OCI-LY1 (cell line): ENCODE measurements at regions not wholly inside any gene's neighbourhood (a gene's known extent, or its start where the extent isn't known, plus 50 kb on each side); places are given as distances from the start of the nearest gene placed in this dataset.

ENCODE experiments used
- H2AFZ ChIP-seq: fragments of 200-600 bp; sonication (generic), shearing (Covaris generic); 2 replicates; pipeline ENCODE4 v1.6.0; 2014; ENCODE audit warnings: antibody characterized with exemption, mild to moderate bottlenecking, low read length
- H3F3A ChIP-seq: fragments of 200-600 bp; sonication (generic), shearing (Covaris generic); 2 replicates; pipeline ENCODE4 v1.6.0; 2014; ENCODE audit warnings: mild to moderate bottlenecking, antibody characterized with exemption, low read length, moderate library complexity; ENCODE audit not compliant: insufficient read depth
- H3K27ac ChIP-seq: fragments of 200-600 bp; sonication (generic); 2 replicates; pipeline ENCODE4 v1.5.1; 2014; ENCODE audit warnings: low read length, mixed run types, mild to moderate bottlenecking, low read depth; ENCODE audit not compliant: poor library complexity, severe bottlenecking
- H3K27me3 ChIP-seq: fragments of 200-600 bp; sonication (generic); 2 replicates; pipeline ENCODE4 v1.6.0; 2014; ENCODE audit warnings: antibody characterized with exemption, mild to moderate bottlenecking, low read length, moderate library complexity; ENCODE audit not compliant: insufficient read depth
- H3K36me3 ChIP-seq: fragments of 200-600 bp; sonication (generic); 2 replicates; pipeline ENCODE4 v1.6.1; 2014; ENCODE audit warnings: mild to moderate bottlenecking, antibody characterized with exemption, low read length, moderate library complexity, mixed read lengths; ENCODE audit not compliant: insufficient read depth
- H3K4me1 ChIP-seq: fragments of 200-600 bp; sonication (generic); 2 replicates; pipeline ENCODE4 v1.5.1; 2014; ENCODE audit warnings: mild to moderate bottlenecking, low read length, moderate library complexity; ENCODE audit not compliant: insufficient read depth, severe bottlenecking
- H3K4me2 ChIP-seq: fragments of 200-600 bp; sonication (generic), shearing (Covaris generic); 2 replicates; pipeline ENCODE4 v1.6.1; 2014; ENCODE audit warnings: low read length
- H3K4me3 ChIP-seq: fragments of 200-600 bp; sonication (generic); 2 replicates; pipeline ENCODE4 v1.5.1; 2014; ENCODE audit warnings: low read length, low read depth, mild to moderate bottlenecking, mixed read lengths; ENCODE audit not compliant: poor library complexity, severe bottlenecking
- H3K79me2 ChIP-seq: fragments of 200-600 bp; shearing (Covaris generic); 2 replicates; pipeline ENCODE4 v1.6.1; 2016; ENCODE audit warnings: mixed run types, low read length, mixed read lengths; ENCODE audit not compliant: insufficient read depth
- H3K9ac ChIP-seq: fragments of 200-600 bp; sonication (generic), shearing (Covaris generic); 2 replicates; pipeline ENCODE4 v1.6.1; 2014; ENCODE audit warnings: mild to moderate bottlenecking, low read length, mixed read lengths
- H3K9me2 ChIP-seq: fragments of 200-600 bp; sonication (generic), shearing (Covaris generic); 2 replicates; pipeline ENCODE4 v1.6.1; 2014; ENCODE audit warnings: low read depth, mild to moderate bottlenecking, low read length, mixed read lengths
- H3K9me3 ChIP-seq: fragments of 200-600 bp; shearing (Covaris generic); 2 replicates; pipeline ENCODE4 v1.6.1; 2014; ENCODE audit warnings: low read length, mixed read lengths
- H4K20me1 ChIP-seq: fragments of 200-600 bp; sonication (generic), shearing (Covaris generic); 2 replicates; pipeline ENCODE4 v1.6.0; 2016; ENCODE audit warnings: mild to moderate bottlenecking, low read length; ENCODE audit not compliant: insufficient read depth
- EZH2 ChIP-seq: fragments of 200-600 bp; sonication (generic), shearing (Covaris generic); IDR thresholded peaks from 2 replicates; pipeline ENCODE4 v1.8.0; 2017; ENCODE audit warnings: borderline replicate concordance, mixed run types, mild to moderate bottlenecking, antibody characterized with exemption, low read length, moderate library complexity, mixed read lengths
- TF ChIP-seq, protein P1 (sequence below): fragments of 200-600 bp; sonication (generic), shearing (Covaris generic); IDR thresholded peaks from 2 replicates; pipeline ENCODE4 v1.5.1; 2017; ENCODE audit warnings: mild to moderate bottlenecking, antibody characterized with exemption, low read length, moderate library complexity, mixed read lengths

DNA sequence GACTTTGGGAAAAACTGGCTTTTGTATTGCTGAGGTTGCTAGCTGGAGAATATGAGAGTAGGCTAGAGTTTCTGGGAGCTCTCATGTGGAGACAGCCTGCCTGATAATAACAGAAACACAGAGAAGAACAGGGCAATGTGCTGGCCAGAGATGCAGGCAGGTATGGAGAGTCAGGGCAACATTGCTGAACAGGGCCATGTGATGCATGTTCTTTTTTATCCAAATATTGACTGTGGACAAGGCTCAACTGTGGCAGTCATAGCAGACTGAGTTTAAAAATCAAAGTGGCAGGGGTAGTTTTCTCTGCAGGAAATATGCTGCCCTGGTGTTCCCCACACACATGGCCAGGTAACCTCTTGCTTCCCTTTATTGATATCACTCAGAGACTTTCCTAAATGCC is 381.1 kb downstream of the RASEF start:
- H2AFZ ChIP-seq: no peak overlapping the region
- no peaks in the 10 kb centered on the region for H3F3A ChIP-seq
- no peak overlapping the region for H3K9ac ChIP-seq
- no peak overlapping the region for H3K4me2 ChIP-seq
- H4K20me1 ChIP-seq: no peaks in the 10 kb centered on the region
- no peaks in the 10 kb centered on the region for H3K36me3 ChIP-seq
- H3K4me3 ChIP-seq: no peak overlapping the region
- no peaks in the 10 kb centered on the region for H3K27me3 ChIP-seq
- H3K79me2 ChIP-seq: no peaks in the 10 kb centered on the region
- H3K9me2 ChIP-seq: no peaks in the 10 kb centered on the region
- H3K4me1 ChIP-seq: no peaks in the 10 kb centered on the region
- TF ChIP-seq, protein P1, sequence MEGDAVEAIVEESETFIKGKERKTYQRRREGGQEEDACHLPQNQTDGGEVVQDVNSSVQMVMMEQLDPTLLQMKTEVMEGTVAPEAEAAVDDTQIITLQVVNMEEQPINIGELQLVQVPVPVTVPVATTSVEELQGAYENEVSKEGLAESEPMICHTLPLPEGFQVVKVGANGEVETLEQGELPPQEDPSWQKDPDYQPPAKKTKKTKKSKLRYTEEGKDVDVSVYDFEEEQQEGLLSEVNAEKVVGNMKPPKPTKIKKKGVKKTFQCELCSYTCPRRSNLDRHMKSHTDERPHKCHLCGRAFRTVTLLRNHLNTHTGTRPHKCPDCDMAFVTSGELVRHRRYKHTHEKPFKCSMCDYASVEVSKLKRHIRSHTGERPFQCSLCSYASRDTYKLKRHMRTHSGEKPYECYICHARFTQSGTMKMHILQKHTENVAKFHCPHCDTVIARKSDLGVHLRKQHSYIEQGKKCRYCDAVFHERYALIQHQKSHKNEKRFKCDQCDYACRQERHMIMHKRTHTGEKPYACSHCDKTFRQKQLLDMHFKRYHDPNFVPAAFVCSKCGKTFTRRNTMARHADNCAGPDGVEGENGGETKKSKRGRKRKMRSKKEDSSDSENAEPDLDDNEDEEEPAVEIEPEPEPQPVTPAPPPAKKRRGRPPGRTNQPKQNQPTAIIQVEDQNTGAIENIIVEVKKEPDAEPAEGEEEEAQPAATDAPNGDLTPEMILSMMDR: no peak
- no peak for TF ChIP-seq EZH2
- H3K9me3 ChIP-seq: no peaks in the 10 kb centered on the region
- H3K27ac ChIP-seq: no peak overlapping the region

DNA sequence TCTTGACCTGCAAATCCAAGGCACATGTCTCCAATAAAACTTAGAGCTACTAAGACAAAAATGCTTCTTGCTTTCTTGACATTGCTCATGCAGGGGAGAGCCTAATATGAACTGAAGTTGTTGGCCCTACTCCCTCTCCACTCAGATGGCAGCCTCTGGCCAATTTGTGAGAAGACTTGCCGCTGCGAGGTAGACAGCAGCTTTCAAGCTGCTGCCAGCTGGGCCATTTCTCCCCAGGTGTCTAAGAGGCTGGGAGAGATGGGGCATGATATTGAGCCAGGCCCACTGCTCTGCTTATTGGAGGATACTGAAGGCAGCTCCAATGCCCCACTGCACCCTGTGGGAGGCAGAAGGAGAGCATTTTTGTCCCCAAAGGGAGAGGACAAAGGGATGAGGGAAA is 380.5 kb downstream of the RASEF start:
- no peak overlapping the region for H3K4me3 ChIP-seq
- H3K4me1 ChIP-seq: no peaks in the 10 kb centered on the region
- TF ChIP-seq EZH2: no peak
- TF ChIP-seq, protein P1: no peak
- no peak overlapping the region for H3K4me2 ChIP-seq
- H3K9me2 ChIP-seq: no peaks in the 10 kb centered on the region
- no peaks in the 10 kb centered on the region for H4K20me1 ChIP-seq
- H3K27me3 ChIP-seq: no peaks in the 10 kb centered on the region
- H3K9ac ChIP-seq: no peak overlapping the region
- no peak overlapping the region for H3K27ac ChIP-seq
- H3K79me2 ChIP-seq: no peaks in the 10 kb centered on the region
- no peak overlapping the region for H2AFZ ChIP-seq
- no peaks in the 10 kb centered on the region for H3F3A ChIP-seq
- H3K36me3 ChIP-seq: no peaks in the 10 kb centered on the region
- no peaks in the 10 kb centered on the region for H3K9me3 ChIP-seq

DNA sequence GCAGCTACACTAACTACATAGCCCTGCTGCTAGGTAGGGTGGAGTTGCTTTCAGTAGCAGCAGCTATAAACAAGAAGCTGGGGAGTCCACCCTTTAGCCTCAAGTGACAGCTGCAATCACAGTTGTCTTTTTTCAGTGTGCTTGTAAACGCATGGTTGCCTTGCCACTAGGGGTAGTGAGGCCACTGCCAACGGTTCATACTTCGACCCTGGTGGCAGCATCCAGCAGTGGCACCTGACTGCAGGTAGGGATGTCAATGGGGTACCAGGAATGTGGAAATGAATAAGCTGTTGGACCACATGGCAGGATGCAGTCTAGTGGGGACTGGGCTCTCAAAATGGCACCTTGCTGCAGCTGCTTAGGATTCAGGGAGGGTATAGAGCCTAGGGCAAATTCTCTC is 367.2 kb downstream of the RASEF start:
- no peak overlapping the region for H3K9ac ChIP-seq
- H3K4me2 ChIP-seq: no peak overlapping the region
- no peaks in the 10 kb centered on the region for H4K20me1 ChIP-seq
- no peaks in the 10 kb centered on the region for H3K27me3 ChIP-seq
- no peaks in the 10 kb centered on the region for H3K36me3 ChIP-seq
- no peaks in the 10 kb centered on the region for H3F3A ChIP-seq
- no peak overlapping the region for H2AFZ ChIP-seq
- H3K9me2 ChIP-seq: no peaks in the 10 kb centered on the region
- no peak for TF ChIP-seq EZH2
- TF ChIP-seq, protein P1: no peak
- no peak overlapping the region for H3K27ac ChIP-seq
- no peaks in the 10 kb centered on the region for H3K4me1 ChIP-seq
- no peaks in the 10 kb centered on the region for H3K79me2 ChIP-seq
- H3K4me3 ChIP-seq: no peak overlapping the region
- no peaks in the 10 kb centered on the region for H3K9me3 ChIP-seq
